ENCODE measurements at regions not wholly inside any gene's neighbourhood (a gene's known extent, or its start where the extent isn't known, plus 50 kb on each side); places are given as distances from the start of the nearest gene placed in this dataset.

- H3K4me3 ChIP-seq (ENCODE audit: low read length) = no peak overlapping the region
- no peak for DNase-seq (ENCODE audit: low read depth)
- no peak for TF ChIP-seq CTCF (IDR thresholded peaks at IDR 0.05; ENCODE audit: insufficient read depth, low read depth, low read length, missing control alignments)
Observed at GRCh38 chr2:36060133-36060532, 295.4 kb upstream of the CRIM1 start.

- no peak overlapping the region for H3K4me3 ChIP-seq (ENCODE audit: low read length)
- no peak for TF ChIP-seq CTCF (IDR thresholded peaks at IDR 0.05; ENCODE audit: insufficient read depth, low read depth, low read length, missing control alignments)
- no peak for DNase-seq (ENCODE audit: low read depth)
Observed at GRCh38 chr2:36059691-36060090, 295.9 kb upstream of the CRIM1 start.

GRCh38 chr2:36058953-36059352 is 296.6 kb upstream of the CRIM1 start:
- TF ChIP-seq CTCF (IDR thresholded peaks at IDR 0.05; ENCODE audit: insufficient read depth, low read depth, low read length, missing control alignments) = no peak
- peak; percentile 8 for DNase-seq (ENCODE audit: low read depth)
- H3K4me3 ChIP-seq (ENCODE audit: low read length) = no peak overlapping the region

- H3K4me3 ChIP-seq (ENCODE audit: low read length) = no peak overlapping the region
- TF ChIP-seq CTCF (IDR thresholded peaks at IDR 0.05; ENCODE audit: insufficient read depth, low read depth, low read length, missing control alignments) = no peak
- DNase-seq (ENCODE audit: low read depth) = no peak
Observed at GRCh38 chr2:36058076-36058475, 297.5 kb upstream of the CRIM1 start.

GRCh38 chr2:36052819-36053218 is 302.8 kb upstream of the CRIM1 start:
- no peak for TF ChIP-seq CTCF (IDR thresholded peaks at IDR 0.05; ENCODE audit: insufficient read depth, low read depth, low read length, missing control alignments)
- no peak for DNase-seq (ENCODE audit: low read depth)
- H3K4me3 ChIP-seq (ENCODE audit: low read length) = no peak overlapping the region

- no peak for DNase-seq (ENCODE audit: low read depth)
- TF ChIP-seq CTCF (IDR thresholded peaks at IDR 0.05; ENCODE audit: insufficient read depth, low read depth, low read length, missing control alignments) = no peak
- no peak overlapping the region for H3K4me3 ChIP-seq (ENCODE audit: low read length)
Observed at GRCh38 chr2:36044411-36044810, 311.2 kb upstream of the CRIM1 start.

- TF ChIP-seq CTCF (IDR thresholded peaks at IDR 0.05; ENCODE audit: insufficient read depth, low read depth, low read length, missing control alignments) = no peak
- H3K4me3 ChIP-seq (ENCODE audit: low read length) = no peak overlapping the region
- no peak for DNase-seq (ENCODE audit: low read depth)
Observed at GRCh38 chr2:36035137-36035536, 320.4 kb upstream of the CRIM1 start.
